ENCODE measurements at regions not wholly inside any gene's neighbourhood (a gene's known extent, or its start where the extent isn't known, plus 50 kb on each side); places are given as distances from the start of the nearest gene placed in this dataset.

DNA sequence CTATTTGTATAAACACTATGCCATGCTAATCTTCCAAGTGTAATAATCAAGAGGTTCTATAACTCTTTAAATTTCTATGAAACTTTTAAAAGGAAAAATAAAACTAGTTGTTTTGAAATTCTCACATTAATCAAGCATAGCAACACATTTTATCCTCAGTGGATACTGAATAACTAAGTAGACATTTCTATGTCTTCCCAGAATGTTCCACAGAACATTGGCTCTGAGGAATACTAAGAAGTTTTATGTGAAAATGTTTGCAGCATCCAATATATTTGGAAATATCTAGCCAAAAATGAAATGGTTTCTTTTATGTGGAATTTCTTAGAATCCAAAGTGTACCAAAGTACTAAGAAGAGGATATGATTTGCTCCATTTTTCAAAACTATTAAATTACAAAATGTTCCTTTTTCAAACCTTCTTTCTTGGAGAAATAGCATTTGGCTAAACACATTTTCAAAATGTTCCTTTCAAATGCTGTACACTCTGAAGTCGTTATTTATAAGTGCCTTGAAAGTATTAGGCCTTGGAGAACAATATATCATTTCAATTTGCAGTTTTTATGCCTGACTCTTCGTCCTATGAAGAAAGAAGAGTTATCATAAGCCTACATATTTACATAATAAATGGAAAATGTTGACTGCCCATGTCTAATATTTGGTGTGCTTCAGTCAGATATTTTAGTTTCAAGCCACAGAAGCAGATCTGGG lies 175.6 kb upstream of the COX7C start (continued):
- TF ChIP-seq E2F4 (CRISPR knock-in tag; IDR thresholded peaks at IDR 0.05; ENCODE audit: borderline replicate concordance, low read depth) (no peak), PRRX2 (CRISPR knock-in tag; IDR thresholded peaks at IDR 0.05) (no peak)

GRCh38 chr5:86447362-86447761 lies 170.4 kb upstream of the COX7C start:
- H3K36me3 Mint-ChIP-seq = no peaks in the 10 kb centered on the region
- H3K27me3 Mint-ChIP-seq (ENCODE audit: low read depth) = no peaks in the 10 kb centered on the region
- ATAC-seq = no peak
- ChIA-PET POLR2A (no interaction called here), CTCF (no interaction called here)
- H3K4me1 Mint-ChIP-seq = no peaks in the 10 kb centered on the region
- no peak for DNase-seq (ENCODE audit: low spot score)
- peaks cover 13% of the 10 kb centered on the region for H3K9me3 Mint-ChIP-seq
- no peak overlapping the region for H3K27ac Mint-ChIP-seq
- TF ChIP-seq HMGA2 (CRISPR knock-in tag; IDR thresholded peaks at IDR 0.05) (no peak), CBFB (CRISPR knock-in tag; IDR thresholded peaks at IDR 0.05; ENCODE audit: low read depth) (no peak), ZBTB21 (CRISPR knock-in tag; IDR thresholded peaks at IDR 0.05; ENCODE audit: borderline replicate concordance) (no peak), RORB (CRISPR knock-in tag; IDR thresholded peaks at IDR 0.05) (no peak), NFATC4 (CRISPR knock-in tag; IDR thresholded peaks at IDR 0.05) (no peak), ZNF219 (CRISPR knock-in tag; IDR thresholded peaks at IDR 0.05; ENCODE audit: borderline replicate concordance) (no peak), SOX15 (CRISPR knock-in tag; IDR thresholded peaks at IDR 0.05) (no peak), SP1 (CRISPR knock-in tag; conservative IDR thresholded peaks at IDR 0.05) (no peak), E2F1 (CRISPR knock-in tag; IDR thresholded peaks at IDR 0.05) (no peak), TEAD1 (CRISPR knock-in tag; IDR thresholded peaks at IDR 0.05) (no peak), EMX1 (CRISPR knock-in tag; IDR thresholded peaks at IDR 0.05) (no peak), JUN (CRISPR knock-in tag; IDR thresholded peaks at IDR 0.05) (no peak), ATF1 (CRISPR knock-in tag; IDR thresholded peaks at IDR 0.05) (no peak), PRRX2 (CRISPR knock-in tag; IDR thresholded peaks at IDR 0.05) (no peak), ATF3 (CRISPR knock-in tag; conservative IDR thresholded peaks at IDR 0.05) (no peak)
- TF ChIP-seq, protein P1, sequence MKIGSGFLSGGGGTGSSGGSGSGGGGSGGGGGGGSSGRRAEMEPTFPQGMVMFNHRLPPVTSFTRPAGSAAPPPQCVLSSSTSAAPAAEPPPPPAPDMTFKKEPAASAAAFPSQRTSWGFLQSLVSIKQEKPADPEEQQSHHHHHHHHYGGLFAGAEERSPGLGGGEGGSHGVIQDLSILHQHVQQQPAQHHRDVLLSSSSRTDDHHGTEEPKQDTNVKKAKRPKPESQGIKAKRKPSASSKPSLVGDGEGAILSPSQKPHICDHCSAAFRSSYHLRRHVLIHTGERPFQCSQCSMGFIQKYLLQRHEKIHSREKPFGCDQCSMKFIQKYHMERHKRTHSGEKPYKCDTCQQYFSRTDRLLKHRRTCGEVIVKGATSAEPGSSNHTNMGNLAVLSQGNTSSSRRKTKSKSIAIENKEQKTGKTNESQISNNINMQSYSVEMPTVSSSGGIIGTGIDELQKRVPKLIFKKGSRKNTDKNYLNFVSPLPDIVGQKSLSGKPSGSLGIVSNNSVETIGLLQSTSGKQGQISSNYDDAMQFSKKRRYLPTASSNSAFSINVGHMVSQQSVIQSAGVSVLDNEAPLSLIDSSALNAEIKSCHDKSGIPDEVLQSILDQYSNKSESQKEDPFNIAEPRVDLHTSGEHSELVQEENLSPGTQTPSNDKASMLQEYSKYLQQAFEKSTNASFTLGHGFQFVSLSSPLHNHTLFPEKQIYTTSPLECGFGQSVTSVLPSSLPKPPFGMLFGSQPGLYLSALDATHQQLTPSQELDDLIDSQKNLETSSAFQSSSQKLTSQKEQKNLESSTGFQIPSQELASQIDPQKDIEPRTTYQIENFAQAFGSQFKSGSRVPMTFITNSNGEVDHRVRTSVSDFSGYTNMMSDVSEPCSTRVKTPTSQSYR (CRISPR knock-in tag; IDR thresholded peaks at IDR 0.05) = no peak
- no peak overlapping the region for H3K4me3 Mint-ChIP-seq

GRCh38 chr5:86452251-86452650 lies 165.5 kb upstream of the COX7C start:
- Mint-ChIP-seq H3K27ac (no peak overlapping the region), H3K36me3 (no peaks in the 10 kb centered on the region)

More at GRCh38 chr5:86452251-86452650, 165.5 kb upstream of the COX7C start:
- Mint-ChIP-seq H3K9me3 (peaks cover 25% of the 10 kb centered on the region), H3K27me3 (ENCODE audit: low read depth) (no peaks in the 10 kb centered on the region), H3K4me1 (no peaks in the 10 kb centered on the region), H3K4me3 (no peak overlapping the region)
- ChIA-PET POLR2A (no interaction called here), CTCF (no interaction called here)
- ATAC-seq = no peak
- DNase-seq (ENCODE audit: low spot score) = no peak
- TF ChIP-seq ZNF396 (CRISPR knock-in tag; IDR thresholded peaks at IDR 0.05; ENCODE audit: borderline replicate concordance) (no peak), ESRRA (CRISPR knock-in tag; IDR thresholded peaks at IDR 0.05; ENCODE audit: borderline replicate concordance) (no peak)
